Lower leg skin (tissue), 3 donors: ENCODE measurements at regions not wholly inside any gene's neighbourhood (a gene's known extent, or its start where the extent isn't known, plus 50 kb on each side); places are given as distances from the start of the nearest gene placed in this dataset.

Experiments used
- POLR2A ChIP-seq, 2 donors: fragments of 450-650 bp; IDR thresholded peaks; one replicate each; pipeline ENCODE4 v1.6.1; 2016 to 2017; ENCODE audit warnings: antibody characterized with exemption in 2 of 2, mild to moderate bottlenecking in 1 of 2, moderate library complexity in 1 of 2
- TF ChIP-seq, protein P1 (sequence below), 3 donors: fragments of 450-650 bp; IDR thresholded peaks; one replicate each; pipeline ENCODE4 v1.5.1; 2016; ENCODE audit warnings: antibody characterized with exemption in 3 of 3, mild to moderate bottlenecking in 3 of 3, moderate library complexity in 2 of 3

DNA sequence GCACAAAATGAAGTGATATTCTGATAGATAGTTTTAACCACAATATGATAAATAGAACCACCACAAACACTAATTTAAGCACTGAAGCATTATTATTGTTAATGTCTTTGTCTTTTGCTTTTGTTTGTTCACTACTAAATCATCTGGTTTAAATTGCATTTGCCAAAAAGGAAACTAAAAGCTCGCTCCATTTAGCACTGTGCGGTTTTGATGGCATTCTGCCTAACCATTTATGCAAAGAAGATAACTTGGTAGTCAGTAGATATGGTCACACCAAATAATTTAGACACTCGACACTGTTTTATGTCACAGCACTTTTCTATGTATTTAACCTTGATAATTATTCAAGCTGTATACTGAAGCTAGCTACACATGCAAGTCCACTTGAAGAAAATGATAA is 849.8 kb upstream of the CDH6 start:
- TF ChIP-seq, protein P1, sequence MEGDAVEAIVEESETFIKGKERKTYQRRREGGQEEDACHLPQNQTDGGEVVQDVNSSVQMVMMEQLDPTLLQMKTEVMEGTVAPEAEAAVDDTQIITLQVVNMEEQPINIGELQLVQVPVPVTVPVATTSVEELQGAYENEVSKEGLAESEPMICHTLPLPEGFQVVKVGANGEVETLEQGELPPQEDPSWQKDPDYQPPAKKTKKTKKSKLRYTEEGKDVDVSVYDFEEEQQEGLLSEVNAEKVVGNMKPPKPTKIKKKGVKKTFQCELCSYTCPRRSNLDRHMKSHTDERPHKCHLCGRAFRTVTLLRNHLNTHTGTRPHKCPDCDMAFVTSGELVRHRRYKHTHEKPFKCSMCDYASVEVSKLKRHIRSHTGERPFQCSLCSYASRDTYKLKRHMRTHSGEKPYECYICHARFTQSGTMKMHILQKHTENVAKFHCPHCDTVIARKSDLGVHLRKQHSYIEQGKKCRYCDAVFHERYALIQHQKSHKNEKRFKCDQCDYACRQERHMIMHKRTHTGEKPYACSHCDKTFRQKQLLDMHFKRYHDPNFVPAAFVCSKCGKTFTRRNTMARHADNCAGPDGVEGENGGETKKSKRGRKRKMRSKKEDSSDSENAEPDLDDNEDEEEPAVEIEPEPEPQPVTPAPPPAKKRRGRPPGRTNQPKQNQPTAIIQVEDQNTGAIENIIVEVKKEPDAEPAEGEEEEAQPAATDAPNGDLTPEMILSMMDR (IDR thresholded peaks at IDR 0.05): no peak
- TF ChIP-seq POLR2A (IDR thresholded peaks at IDR 0.05): no peak
